ENCODE measurements at regions not wholly inside any gene's neighbourhood (a gene's known extent, or its start where the extent isn't known, plus 50 kb on each side); places are given as distances from the start of the nearest gene placed in this dataset.

DNA sequence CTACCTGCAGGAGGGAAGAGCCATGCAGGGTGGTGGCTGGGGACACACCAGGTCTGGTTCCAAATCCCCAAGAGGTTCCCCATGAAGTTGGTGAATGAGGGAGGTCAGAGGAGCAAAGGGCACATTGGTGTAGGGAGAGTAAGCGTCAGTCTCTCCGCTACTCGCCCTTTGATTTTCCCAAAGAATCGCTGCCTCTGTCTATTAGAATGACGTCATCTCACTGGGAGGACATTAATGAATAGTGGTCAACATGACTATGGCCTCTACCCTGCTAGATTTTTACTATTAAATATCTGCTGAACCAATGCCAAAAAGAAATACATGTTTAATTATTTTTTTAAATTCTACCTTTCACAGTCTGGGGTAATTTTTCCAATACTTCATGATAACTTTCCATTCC lies 109.6 kb upstream of the SNTG2 start:
- H3K36me3 Mint-ChIP-seq (ENCODE audit: low read depth), result no peaks in the 10 kb centered on the region
- DNase-seq (ENCODE audit: low spot score), result no peak
- H3F3A ChIP-seq (replicated peaks; ENCODE audit: low read depth), result no peaks in the 10 kb centered on the region
- no peaks in the 10 kb centered on the region for H3K9me3 Mint-ChIP-seq
- no peaks in the 10 kb centered on the region for H4K20me1 ChIP-seq (replicated peaks; ENCODE audit: insufficient read depth)
- no peak overlapping the region for H3K4me3 ChIP-seq
- no peak overlapping the region for H3K4me2 ChIP-seq
- H3K4me1 ChIP-seq (ENCODE audit: insufficient read depth), result no peaks in the 10 kb centered on the region
- no peak overlapping the region for H3K27ac ChIP-seq (ENCODE audit: low read depth)
- H3K27me3 ChIP-seq (ENCODE audit: insufficient read depth), result no peaks in the 10 kb centered on the region
- H3K79me2 ChIP-seq (replicated peaks; ENCODE audit: insufficient read depth), result no peaks in the 10 kb centered on the region
- no peak for ATAC-seq
- peaks cover 2% of the 10 kb centered on the region; the same call in 2 of the 3 replicates for H3K4me1 Mint-ChIP-seq
- no peak overlapping the region for H2AFZ ChIP-seq
- TF ChIP-seq, protein P1, sequence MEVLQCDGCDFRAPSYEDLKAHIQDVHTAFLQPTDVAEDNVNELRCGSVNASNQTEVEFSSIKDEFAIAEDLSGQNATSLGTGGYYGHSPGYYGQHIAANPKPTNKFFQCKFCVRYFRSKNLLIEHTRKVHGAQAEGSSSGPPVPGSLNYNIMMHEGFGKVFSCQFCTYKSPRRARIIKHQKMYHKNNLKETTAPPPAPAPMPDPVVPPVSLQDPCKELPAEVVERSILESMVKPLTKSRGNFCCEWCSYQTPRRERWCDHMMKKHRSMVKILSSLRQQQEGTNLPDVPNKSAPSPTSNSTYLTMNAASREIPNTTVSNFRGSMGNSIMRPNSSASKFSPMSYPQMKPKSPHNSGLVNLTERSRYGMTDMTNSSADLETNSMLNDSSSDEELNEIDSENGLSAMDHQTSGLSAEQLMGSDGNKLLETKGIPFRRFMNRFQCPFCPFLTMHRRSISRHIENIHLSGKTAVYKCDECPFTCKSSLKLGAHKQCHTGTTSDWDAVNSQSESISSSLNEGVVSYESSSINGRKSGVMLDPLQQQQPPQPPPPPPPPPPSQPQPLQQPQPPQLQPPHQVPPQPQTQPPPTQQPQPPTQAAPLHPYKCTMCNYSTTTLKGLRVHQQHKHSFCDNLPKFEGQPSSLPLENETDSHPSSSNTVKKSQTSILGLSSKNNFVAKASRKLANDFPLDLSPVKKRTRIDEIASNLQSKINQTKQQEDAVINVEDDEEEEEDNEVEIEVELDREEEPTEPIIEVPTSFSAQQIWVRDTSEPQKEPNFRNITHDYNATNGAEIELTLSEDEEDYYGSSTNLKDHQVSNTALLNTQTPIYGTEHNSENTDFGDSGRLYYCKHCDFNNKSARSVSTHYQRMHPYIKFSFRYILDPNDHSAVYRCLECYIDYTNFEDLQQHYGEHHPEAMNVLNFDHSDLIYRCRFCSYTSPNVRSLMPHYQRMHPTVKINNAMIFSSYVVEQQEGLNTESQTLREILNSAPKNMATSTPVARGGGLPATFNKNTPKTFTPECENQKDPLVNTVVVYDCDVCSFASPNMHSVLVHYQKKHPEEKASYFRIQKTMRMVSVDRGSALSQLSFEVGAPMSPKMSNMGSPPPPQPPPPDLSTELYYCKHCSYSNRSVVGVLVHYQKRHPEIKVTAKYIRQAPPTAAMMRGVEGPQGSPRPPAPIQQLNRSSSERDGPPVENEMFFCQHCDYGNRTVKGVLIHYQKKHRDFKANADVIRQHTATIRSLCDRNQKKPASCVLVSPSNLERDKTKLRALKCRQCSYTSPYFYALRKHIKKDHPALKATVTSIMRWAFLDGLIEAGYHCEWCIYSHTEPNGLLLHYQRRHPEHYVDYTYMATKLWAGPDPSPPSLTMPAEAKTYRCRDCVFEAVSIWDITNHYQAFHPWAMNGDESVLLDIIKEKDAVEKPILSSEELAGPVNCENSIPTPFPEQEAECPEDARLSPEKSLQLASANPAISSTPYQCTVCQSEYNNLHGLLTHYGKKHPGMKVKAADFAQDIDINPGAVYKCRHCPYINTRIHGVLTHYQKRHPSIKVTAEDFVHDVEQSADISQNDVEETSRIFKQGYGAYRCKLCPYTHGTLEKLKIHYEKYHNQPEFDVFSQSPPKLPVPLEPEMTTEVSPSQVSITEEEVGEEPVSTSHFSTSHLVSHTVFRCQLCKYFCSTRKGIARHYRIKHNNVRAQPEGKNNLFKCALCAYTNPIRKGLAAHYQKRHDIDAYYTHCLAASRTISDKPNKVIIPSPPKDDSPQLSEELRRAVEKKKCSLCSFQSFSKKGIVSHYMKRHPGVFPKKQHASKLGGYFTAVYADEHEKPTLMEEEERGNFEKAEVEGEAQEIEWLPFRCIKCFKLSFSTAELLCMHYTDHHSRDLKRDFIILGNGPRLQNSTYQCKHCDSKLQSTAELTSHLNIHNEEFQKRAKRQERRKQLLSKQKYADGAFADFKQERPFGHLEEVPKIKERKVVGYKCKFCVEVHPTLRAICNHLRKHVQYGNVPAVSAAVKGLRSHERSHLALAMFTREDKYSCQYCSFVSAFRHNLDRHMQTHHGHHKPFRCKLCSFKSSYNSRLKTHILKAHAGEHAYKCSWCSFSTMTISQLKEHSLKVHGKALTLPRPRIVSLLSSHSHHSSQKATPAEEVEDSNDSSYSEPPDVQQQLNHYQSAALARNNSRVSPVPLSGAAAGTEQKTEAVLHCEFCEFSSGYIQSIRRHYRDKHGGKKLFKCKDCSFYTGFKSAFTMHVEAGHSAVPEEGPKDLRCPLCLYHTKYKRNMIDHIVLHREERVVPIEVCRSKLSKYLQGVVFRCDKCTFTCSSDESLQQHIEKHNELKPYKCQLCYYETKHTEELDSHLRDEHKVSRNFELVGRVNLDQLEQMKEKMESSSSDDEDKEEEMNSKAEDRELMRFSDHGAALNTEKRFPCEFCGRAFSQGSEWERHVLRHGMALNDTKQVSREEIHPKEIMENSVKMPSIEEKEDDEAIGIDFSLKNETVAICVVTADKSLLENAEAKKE (CRISPR knock-in tag; IDR thresholded peaks at IDR 0.05), result no peak
- TF ChIP-seq POLR2AphosphoS5 (IDR thresholded peaks at IDR 0.05; ENCODE audit: low read depth) (no peak), CREB1 (CRISPR knock-in tag; IDR thresholded peaks at IDR 0.05; ENCODE audit: low read depth) (no peak), ZNF114 (CRISPR knock-in tag; IDR thresholded peaks at IDR 0.05) (no peak), EZH2phosphoT487 (IDR thresholded peaks at IDR 0.05; ENCODE audit: unreplicated experiment) (no peak), ZNF331 (CRISPR knock-in tag; IDR thresholded peaks at IDR 0.05; ENCODE audit: low read depth) (no peak), JUNB (IDR thresholded peaks at IDR 0.05; ENCODE audit: unreplicated experiment) (no peak), NANOG (IDR thresholded peaks at IDR 0.05; ENCODE audit: borderline replicate concordance) (no peak), STAT1 (IDR thresholded peaks at IDR 0.05; ENCODE audit: unreplicated experiment) (no peak), EZH2 (IDR thresholded peaks at IDR 0.05; ENCODE audit: low read depth, unreplicated experiment) (no peak)
- TF ChIP-seq, protein P2, sequence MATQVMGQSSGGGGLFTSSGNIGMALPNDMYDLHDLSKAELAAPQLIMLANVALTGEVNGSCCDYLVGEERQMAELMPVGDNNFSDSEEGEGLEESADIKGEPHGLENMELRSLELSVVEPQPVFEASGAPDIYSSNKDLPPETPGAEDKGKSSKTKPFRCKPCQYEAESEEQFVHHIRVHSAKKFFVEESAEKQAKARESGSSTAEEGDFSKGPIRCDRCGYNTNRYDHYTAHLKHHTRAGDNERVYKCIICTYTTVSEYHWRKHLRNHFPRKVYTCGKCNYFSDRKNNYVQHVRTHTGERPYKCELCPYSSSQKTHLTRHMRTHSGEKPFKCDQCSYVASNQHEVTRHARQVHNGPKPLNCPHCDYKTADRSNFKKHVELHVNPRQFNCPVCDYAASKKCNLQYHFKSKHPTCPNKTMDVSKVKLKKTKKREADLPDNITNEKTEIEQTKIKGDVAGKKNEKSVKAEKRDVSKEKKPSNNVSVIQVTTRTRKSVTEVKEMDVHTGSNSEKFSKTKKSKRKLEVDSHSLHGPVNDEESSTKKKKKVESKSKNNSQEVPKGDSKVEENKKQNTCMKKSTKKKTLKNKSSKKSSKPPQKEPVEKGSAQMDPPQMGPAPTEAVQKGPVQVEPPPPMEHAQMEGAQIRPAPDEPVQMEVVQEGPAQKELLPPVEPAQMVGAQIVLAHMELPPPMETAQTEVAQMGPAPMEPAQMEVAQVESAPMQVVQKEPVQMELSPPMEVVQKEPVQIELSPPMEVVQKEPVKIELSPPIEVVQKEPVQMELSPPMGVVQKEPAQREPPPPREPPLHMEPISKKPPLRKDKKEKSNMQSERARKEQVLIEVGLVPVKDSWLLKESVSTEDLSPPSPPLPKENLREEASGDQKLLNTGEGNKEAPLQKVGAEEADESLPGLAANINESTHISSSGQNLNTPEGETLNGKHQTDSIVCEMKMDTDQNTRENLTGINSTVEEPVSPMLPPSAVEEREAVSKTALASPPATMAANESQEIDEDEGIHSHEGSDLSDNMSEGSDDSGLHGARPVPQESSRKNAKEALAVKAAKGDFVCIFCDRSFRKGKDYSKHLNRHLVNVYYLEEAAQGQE (IDR thresholded peaks at IDR 0.05; ENCODE audit: unreplicated experiment), result no peak
- TF ChIP-seq, protein P3, sequence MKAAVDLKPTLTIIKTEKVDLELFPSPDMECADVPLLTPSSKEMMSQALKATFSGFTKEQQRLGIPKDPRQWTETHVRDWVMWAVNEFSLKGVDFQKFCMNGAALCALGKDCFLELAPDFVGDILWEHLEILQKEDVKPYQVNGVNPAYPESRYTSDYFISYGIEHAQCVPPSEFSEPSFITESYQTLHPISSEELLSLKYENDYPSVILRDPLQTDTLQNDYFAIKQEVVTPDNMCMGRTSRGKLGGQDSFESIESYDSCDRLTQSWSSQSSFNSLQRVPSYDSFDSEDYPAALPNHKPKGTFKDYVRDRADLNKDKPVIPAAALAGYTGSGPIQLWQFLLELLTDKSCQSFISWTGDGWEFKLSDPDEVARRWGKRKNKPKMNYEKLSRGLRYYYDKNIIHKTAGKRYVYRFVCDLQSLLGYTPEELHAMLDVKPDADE (IDR thresholded peaks at IDR 0.05), result no peak
- TF ChIP-seq, protein P4, sequence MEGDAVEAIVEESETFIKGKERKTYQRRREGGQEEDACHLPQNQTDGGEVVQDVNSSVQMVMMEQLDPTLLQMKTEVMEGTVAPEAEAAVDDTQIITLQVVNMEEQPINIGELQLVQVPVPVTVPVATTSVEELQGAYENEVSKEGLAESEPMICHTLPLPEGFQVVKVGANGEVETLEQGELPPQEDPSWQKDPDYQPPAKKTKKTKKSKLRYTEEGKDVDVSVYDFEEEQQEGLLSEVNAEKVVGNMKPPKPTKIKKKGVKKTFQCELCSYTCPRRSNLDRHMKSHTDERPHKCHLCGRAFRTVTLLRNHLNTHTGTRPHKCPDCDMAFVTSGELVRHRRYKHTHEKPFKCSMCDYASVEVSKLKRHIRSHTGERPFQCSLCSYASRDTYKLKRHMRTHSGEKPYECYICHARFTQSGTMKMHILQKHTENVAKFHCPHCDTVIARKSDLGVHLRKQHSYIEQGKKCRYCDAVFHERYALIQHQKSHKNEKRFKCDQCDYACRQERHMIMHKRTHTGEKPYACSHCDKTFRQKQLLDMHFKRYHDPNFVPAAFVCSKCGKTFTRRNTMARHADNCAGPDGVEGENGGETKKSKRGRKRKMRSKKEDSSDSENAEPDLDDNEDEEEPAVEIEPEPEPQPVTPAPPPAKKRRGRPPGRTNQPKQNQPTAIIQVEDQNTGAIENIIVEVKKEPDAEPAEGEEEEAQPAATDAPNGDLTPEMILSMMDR (conservative IDR thresholded peaks at IDR 0.05; ENCODE audit: low read depth in 2 of 2), result no peak
- no peaks in the 10 kb centered on the region; the same call in 1 of the 2 replicates for H3K9me2 ChIP-seq (ENCODE audit: insufficient read depth)
- no peaks in the 10 kb centered on the region for H3K36me3 ChIP-seq (ENCODE audit: insufficient read depth)
- H3K27ac Mint-ChIP-seq, result no peak overlapping the region
- H3K4me3 Mint-ChIP-seq, result no peak overlapping the region
- H3K27me3 Mint-ChIP-seq (ENCODE audit: insufficient read depth, low read depth, poor library complexity), result no peaks in the 10 kb centered on the region

All from GM23338 (cell line).